GM12892 (cell line): ENCODE measurements at regions not wholly inside any gene's neighbourhood (a gene's known extent, or its start where the extent isn't known, plus 50 kb on each side); places are given as distances from the start of the nearest gene placed in this dataset.

Experiments
- DNase-seq: peaks from one replicate; pipeline ENCODE4 v3.0.0; 2011; ENCODE audit not compliant: insufficient read length
- FAIRE-seq: peaks from 2 replicates; lab custom pipeline; 2011; peaks lifted over from hg19 to GRCh38; lab: Jason Lieb, UNC
- POLR2A ChIP-seq: IDR thresholded peaks from 2 replicates; pipeline ENCODE4 v1.6.1; 2011; ENCODE audit warnings: low read depth, low read length, control low read depth
- POLR2AphosphoS5 ChIP-seq: IDR thresholded peaks from 2 replicates; pipeline ENCODE4 v1.6.1; 2011; ENCODE audit warnings: low read depth, low read length, control low read depth
- TAF1 ChIP-seq: IDR thresholded peaks from 2 replicates; pipeline ENCODE4 v1.6.1; 2011; ENCODE audit warnings: low read depth, mild to moderate bottlenecking, control low read depth, low read length, borderline replicate concordance

DNA sequence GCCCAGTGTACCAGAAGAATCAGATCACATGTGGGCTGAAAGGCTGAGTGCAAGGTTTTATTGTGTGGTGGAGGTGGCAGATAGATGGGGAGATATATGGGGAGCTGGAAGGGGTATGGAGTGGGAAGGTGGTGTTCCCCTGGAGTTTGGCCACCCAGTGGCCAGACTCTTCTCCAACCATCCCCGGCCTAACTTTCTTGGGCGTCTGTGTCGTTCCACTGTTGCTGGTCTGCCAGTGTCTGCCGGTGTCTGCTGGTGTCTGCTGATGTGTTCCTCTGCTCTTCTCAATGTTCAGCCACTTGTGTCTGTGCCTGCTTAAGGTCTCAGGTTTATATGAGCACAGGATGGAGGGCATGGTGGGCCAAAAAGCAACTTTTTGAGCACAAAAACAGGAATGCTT lies 78.4 kb upstream of the PALS2 start:
- no peak for DNase-seq
- FAIRE-seq: no peak
- TF ChIP-seq TAF1 (no peak), POLR2A (no peak), POLR2AphosphoS5 (no peak)

DNA sequence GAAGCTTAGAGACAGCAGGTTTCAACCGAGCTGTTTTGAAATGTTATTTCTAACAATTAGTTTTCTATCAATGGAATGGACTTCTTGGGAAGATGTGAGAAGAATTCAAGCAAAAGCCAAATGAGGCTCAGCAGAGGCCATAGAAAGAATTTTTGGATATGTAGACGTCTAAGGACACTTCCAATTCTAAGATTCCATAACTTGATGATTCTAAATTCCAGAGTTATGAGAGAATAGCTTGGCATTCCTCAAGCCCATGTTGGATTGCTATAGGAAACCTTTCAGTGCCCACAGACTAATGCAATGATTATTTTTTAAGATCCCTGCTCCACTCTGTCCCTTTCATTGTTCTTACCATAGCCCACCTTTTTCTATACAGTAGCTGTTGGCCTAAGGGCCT lies 77.2 kb upstream of the PALS2 start:
- DNase-seq (no peak), FAIRE-seq (no peak)
- TF ChIP-seq TAF1 (no peak), POLR2AphosphoS5 (no peak), POLR2A (no peak)

DNA sequence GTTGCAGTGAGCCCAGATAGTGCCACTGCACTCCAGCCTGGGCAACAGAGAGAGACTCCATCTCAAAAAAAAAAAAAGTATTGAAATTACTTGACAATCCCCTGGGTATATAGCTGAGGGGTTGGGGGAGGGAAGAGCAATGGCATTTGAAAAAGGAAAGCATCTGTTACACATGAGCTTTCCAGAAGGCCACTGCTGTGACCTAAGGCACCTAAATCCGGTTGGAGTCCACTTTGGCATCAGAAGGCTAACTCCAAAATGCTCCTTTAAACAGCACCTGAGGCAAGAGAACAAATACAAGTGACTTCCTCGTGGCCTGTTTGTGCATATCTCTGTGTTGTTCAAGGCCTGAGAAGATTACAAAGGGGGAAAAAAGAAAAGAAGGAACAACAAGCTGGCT lies 74.8 kb upstream of the PALS2 start:
- DNase-seq (no peak), FAIRE-seq (no peak)
- TF ChIP-seq POLR2AphosphoS5 (no peak), TAF1 (no peak), POLR2A (no peak)

DNA sequence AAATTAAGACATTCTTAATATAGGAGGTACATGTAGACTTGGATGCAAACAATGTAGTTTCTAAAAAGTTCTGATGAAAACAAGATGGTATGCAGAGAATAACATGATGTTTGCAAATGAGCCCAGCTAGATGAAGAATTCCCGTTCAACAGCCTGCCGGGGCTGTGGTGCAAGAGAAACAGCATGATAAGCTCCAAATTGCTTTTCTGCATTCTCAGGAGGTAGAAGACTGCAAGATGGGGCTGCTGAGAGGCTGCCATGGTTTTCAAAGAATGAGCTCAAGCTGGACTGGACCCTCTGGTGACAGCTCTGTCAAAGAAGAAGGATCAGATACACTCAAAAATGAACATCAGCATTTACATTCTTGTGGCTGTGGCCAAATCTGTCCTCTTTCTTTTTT lies 73.4 kb upstream of the PALS2 start:
- FAIRE-seq: no peak

DNA sequence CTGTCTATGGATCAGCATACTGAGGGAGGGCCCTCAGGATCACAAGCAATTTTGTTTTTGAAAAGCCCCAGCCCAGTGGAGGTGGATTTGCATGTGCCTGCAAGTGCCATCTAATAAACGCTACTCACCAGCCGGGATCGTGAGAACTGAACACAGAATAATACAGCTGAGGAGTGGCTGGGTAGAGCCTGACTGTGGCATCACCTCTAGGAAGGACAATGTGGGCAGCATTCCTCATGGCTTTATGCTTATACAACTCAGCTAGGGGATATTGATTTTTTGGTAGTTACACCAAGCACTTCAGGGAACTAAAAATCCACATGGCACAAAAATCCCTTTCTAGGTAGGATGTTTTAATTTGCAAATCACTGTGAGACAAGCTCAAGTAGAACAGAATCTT lies 72.7 kb upstream of the PALS2 start:
- FAIRE-seq: no peak

More for the DNA sequence above, 73.4 kb upstream of the PALS2 start:
- TF ChIP-seq TAF1 (no peak), POLR2AphosphoS5 (no peak), POLR2A (no peak)
- DNase-seq: no peak

DNA sequence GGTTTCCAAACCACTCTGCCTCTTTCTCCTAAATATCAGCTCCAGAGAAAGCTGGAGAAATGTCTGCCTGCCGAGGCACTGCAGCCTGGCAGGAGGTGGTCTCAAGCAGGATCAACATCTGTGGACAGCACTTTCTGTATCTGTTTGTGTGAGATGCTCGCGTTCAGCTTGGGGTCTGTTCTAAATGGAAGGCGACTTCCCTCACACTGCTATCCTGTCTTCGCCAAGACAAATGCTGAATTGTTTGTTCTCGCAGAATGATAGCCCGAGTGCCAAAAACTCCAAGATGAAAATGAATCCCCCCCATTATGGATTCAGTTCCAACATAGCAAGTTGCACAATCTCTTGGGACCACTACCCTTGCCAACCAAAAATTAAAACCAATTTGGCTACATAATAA lies 72.2 kb upstream of the PALS2 start:
- DNase-seq (no peak), FAIRE-seq (no peak)
- TF ChIP-seq POLR2AphosphoS5: no peak
- no peak for TF ChIP-seq TAF1

More for the DNA sequence above, 72.7 kb upstream of the PALS2 start:
- no peak for DNase-seq
- TF ChIP-seq TAF1 (no peak), POLR2AphosphoS5 (no peak), POLR2A (no peak)

DNA sequence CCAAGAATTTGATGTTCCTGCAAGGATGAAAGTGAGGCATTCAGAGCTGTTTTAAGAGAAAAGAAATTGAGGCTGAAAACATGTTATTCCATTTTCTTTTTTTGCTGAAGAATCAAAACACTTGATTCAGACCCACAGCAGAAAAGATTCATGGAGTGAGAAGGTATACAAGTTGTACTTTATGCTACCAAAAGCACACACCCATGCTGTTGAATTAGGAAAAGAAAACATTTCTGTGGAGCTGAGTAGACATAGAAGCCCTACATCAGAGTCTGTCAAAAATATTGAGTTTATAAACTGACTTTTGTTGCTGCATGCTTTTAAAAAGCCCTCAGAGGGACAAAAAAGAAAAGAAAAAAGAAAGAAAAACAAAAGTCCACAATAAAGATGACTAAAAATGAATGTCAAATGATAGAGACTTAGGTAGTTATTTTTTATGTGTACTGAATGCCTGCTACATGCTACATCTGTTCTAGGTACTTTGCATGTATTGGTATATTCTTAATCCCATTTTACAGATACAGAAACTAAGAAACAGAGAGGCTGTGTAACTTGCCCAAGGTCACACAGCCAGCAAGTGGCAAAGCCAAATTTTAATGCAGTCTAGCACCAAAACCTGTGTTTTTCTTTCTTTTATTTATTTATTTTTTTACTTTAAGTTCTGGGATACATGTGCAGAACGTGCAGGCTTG lies 71.7 kb upstream of the PALS2 start:
- FAIRE-seq (no peak), DNase-seq (no peak)
- TF ChIP-seq TAF1: no peak
- no peak for TF ChIP-seq POLR2AphosphoS5
- no peak for TF ChIP-seq POLR2A

DNA sequence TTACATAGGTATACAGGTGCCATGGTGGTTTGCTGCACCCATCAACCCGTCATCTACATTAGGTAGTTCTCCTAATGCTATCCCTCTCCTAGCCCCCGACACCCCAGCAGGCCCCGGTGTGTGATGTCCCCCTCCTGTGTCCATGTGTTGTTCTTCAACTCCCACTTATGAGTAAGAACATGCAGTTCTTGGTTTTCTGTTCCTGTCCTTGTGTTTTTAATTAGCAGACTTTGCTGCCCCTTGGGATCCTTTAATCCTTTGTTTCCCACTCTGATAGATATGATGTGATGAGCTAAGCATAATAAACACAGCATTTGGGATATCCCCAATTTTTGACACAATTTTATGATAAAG lies 71.1 kb upstream of the PALS2 start:
- TF ChIP-seq POLR2AphosphoS5 (no peak), POLR2A (no peak), TAF1 (no peak)
- DNase-seq (no peak), FAIRE-seq (no peak)

DNA sequence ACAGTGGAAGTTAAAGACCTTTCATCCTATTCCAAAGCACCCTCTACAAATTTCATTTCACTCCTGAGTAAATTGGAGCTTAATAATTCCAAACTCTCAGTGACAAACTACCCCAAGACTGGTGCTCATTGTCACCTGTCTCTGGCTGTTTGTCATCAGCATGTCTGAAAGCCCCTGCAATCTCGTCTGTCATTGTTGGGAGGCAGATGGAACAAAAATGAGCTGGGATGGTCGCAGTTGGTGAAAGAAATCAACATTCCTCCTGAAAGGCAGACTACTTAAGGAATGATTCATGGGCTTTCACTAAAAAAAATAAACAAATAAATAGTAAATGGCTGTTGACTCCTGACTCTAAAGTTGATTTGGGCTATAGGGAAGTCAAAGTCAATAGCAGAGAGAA lies 69.7 kb upstream of the PALS2 start:
- DNase-seq (no peak), FAIRE-seq (peak; percentile 80)
- TF ChIP-seq POLR2AphosphoS5 (no peak), POLR2A (no peak), TAF1 (no peak)

DNA sequence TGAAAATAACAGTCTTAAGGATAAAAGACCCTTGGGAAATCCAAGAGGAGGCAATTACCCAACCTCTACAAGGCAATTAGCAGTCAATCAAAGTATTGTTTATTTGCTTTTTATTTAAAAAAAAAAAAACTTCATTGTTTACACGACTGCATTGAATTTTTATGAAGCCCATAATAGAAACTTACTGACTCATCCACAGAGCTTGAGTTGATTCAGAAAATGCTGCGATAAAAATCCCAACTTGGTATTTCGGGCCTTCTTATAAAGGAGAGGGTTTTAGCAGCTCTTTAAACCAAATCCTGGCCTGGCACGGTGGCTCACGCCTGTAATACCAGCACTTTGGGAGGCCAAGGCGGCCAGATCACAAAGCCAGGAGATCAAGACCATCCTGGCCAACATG lies 69.2 kb upstream of the PALS2 start:
- DNase-seq (no peak), FAIRE-seq (no peak)
- no peak for TF ChIP-seq POLR2A
- TF ChIP-seq POLR2AphosphoS5: no peak
- no peak for TF ChIP-seq TAF1

DNA sequence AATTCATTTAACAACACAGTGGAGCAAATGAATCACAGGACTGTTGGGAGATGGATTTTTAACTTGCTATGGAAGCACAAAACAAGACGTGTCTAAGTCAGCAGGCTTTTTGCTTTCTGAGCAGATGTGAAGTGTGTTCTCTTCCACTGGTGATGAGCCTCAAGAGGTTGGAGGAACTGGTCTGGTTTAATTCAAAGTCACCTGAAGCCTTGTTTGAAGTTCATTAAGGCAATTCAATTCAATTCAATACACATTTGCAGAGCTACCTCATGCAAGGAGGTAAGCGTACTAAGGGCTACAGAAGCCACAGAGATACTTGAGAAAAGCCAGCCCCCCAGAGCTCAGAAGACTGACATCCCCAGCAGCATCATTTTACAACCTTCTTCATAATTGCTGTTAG lies 68.4 kb upstream of the PALS2 start:
- TF ChIP-seq POLR2AphosphoS5 (no peak), POLR2A (no peak), TAF1 (no peak)
- peak; percentile 30 for FAIRE-seq
- DNase-seq: no peak

DNA sequence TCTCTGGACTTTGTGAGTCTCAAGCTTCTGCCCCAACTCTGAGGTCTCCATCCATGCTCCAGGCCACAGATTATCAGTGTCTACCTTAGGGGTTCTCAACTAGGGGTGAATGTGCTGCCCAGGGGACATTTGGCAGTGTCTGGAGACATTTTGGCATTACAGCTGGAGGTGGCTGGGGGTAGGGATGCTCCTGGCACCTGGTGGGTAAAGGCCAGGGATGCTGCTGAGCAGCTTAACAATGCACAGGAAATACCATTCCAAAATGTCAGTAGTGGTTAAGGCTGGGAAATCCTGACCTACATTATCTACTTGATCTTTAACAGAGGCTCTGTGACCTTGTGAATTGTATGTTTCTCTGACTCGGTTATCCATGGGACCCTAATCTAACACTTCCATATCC lies 67.3 kb upstream of the PALS2 start:
- no peak for TF ChIP-seq TAF1
- TF ChIP-seq POLR2AphosphoS5: no peak
- TF ChIP-seq POLR2A: no peak
- FAIRE-seq (peak; percentile 9), DNase-seq (no peak)
